ENCODE measurements at regions not wholly inside any gene's neighbourhood (a gene's known extent, or its start where the extent isn't known, plus 50 kb on each side); places are given as distances from the start of the nearest gene placed in this dataset.

GRCh38 chr7:109835577-109835976, 1255.3 kb upstream of the LRRN3 start:
- no peaks in the 10 kb centered on the region for H3K4me1 Mint-ChIP-seq
- DNase-seq (ENCODE audit: low spot score): no peak
- H3K27me3 ChIP-seq: no peaks in the 10 kb centered on the region
- no peak overlapping the region for H3K4me3 ChIP-seq
- H3K4me3 Mint-ChIP-seq: no peak overlapping the region
- no peak overlapping the region for H3K27ac ChIP-seq
- no peaks in the 10 kb centered on the region for H3K36me3 Mint-ChIP-seq
- H3K27me3 Mint-ChIP-seq (ENCODE audit: insufficient read depth, low read depth): no peaks in the 10 kb centered on the region
- H3K4me2 ChIP-seq: no peak overlapping the region
- no peaks in the 10 kb centered on the region for H3F3A ChIP-seq (ENCODE audit: low read depth)
- no peaks in the 10 kb centered on the region for H3K79me2 ChIP-seq (ENCODE audit: low read depth)
- H3K9me3 ChIP-seq (ENCODE audit: low read depth): no peaks in the 10 kb centered on the region
- H3K9ac ChIP-seq: no peak overlapping the region
- no peaks in the 10 kb centered on the region for H4K20me1 ChIP-seq (ENCODE audit: low read depth)
- H3K4me1 ChIP-seq: no peaks in the 10 kb centered on the region
- H2AFZ ChIP-seq (replicated peaks): no peak overlapping the region
- H3K36me3 ChIP-seq: no peaks in the 10 kb centered on the region
- no peak overlapping the region for H3K27ac Mint-ChIP-seq
- TF ChIP-seq EZH2phosphoT487 (IDR thresholded peaks at IDR 0.05): no peak
- TF ChIP-seq EZH2 (IDR thresholded peaks at IDR 0.05): no peak
- TF ChIP-seq, protein P1, sequence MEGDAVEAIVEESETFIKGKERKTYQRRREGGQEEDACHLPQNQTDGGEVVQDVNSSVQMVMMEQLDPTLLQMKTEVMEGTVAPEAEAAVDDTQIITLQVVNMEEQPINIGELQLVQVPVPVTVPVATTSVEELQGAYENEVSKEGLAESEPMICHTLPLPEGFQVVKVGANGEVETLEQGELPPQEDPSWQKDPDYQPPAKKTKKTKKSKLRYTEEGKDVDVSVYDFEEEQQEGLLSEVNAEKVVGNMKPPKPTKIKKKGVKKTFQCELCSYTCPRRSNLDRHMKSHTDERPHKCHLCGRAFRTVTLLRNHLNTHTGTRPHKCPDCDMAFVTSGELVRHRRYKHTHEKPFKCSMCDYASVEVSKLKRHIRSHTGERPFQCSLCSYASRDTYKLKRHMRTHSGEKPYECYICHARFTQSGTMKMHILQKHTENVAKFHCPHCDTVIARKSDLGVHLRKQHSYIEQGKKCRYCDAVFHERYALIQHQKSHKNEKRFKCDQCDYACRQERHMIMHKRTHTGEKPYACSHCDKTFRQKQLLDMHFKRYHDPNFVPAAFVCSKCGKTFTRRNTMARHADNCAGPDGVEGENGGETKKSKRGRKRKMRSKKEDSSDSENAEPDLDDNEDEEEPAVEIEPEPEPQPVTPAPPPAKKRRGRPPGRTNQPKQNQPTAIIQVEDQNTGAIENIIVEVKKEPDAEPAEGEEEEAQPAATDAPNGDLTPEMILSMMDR (IDR thresholded peaks at IDR 0.05): no peak
- peaks cover 3% of the 10 kb centered on the region for H3K9me3 Mint-ChIP-seq

GRCh38 chr7:109836016-109836415, 1254.9 kb upstream of the LRRN3 start:
- H3K4me3 ChIP-seq: no peak overlapping the region
- no peak overlapping the region for H3K4me2 ChIP-seq
- no peaks in the 10 kb centered on the region for H3K79me2 ChIP-seq (ENCODE audit: low read depth)
- no peaks in the 10 kb centered on the region for H3F3A ChIP-seq (ENCODE audit: low read depth)
- H2AFZ ChIP-seq (replicated peaks): no peak overlapping the region
- no peaks in the 10 kb centered on the region for H3K36me3 Mint-ChIP-seq
- H3K4me1 ChIP-seq: no peaks in the 10 kb centered on the region
- H3K36me3 ChIP-seq: no peaks in the 10 kb centered on the region
- peaks cover 3% of the 10 kb centered on the region for H3K9me3 Mint-ChIP-seq
- H3K4me1 Mint-ChIP-seq: no peaks in the 10 kb centered on the region
- no peaks in the 10 kb centered on the region for H4K20me1 ChIP-seq (ENCODE audit: low read depth)
- no peak overlapping the region for H3K27ac ChIP-seq
- TF ChIP-seq EZH2 (IDR thresholded peaks at IDR 0.05) (no peak), EZH2phosphoT487 (IDR thresholded peaks at IDR 0.05) (no peak)
- TF ChIP-seq, protein P1 (IDR thresholded peaks at IDR 0.05): no peak
- no peaks in the 10 kb centered on the region for H3K27me3 ChIP-seq
- no peak overlapping the region for H3K4me3 Mint-ChIP-seq
- no peak for DNase-seq (ENCODE audit: low spot score)
- no peak overlapping the region for H3K27ac Mint-ChIP-seq
- no peak overlapping the region for H3K9ac ChIP-seq
- H3K9me3 ChIP-seq (ENCODE audit: low read depth): no peaks in the 10 kb centered on the region
- H3K27me3 Mint-ChIP-seq (ENCODE audit: insufficient read depth, low read depth): no peaks in the 10 kb centered on the region

- Histone ChIP-seq H3K27me3 (no peaks in the 10 kb centered on the region), H3K4me3 (no peak overlapping the region), H3K27ac (no peak overlapping the region), H3K9me3 (ENCODE audit: low read depth) (no peaks in the 10 kb centered on the region), H2AFZ (replicated peaks) (peak overlapping the region; percentile 48), H3K4me2 (no peak overlapping the region), H4K20me1 (ENCODE audit: low read depth) (no peaks in the 10 kb centered on the region), H3K4me1 (no peaks in the 10 kb centered on the region), H3K79me2 (ENCODE audit: low read depth) (no peaks in the 10 kb centered on the region), H3F3A (ENCODE audit: low read depth) (no peaks in the 10 kb centered on the region), H3K9ac (no peak overlapping the region), H3K36me3 (no peaks in the 10 kb centered on the region)
- Mint-ChIP-seq H3K27me3 (ENCODE audit: insufficient read depth, low read depth) (no peaks in the 10 kb centered on the region), H3K27ac (no peak overlapping the region), H3K36me3 (no peaks in the 10 kb centered on the region), H3K4me3 (no peak overlapping the region), H3K4me1 (no peaks in the 10 kb centered on the region), H3K9me3 (no peaks in the 10 kb centered on the region)
- TF ChIP-seq, protein P1 (IDR thresholded peaks at IDR 0.05): no peak
- TF ChIP-seq EZH2phosphoT487 (IDR thresholded peaks at IDR 0.05): no peak
- no peak for TF ChIP-seq EZH2 (IDR thresholded peaks at IDR 0.05)
- no peak for DNase-seq (ENCODE audit: low spot score)
These were observed 1248.5 kb upstream of the LRRN3 start for GRCh38 chr7:109842386-109842785.

All from neural progenitor cell (in vitro differentiated cells).